HEK293 (cell line): ENCODE measurements at regions not wholly inside any gene's neighbourhood (a gene's known extent, or its start where the extent isn't known, plus 50 kb on each side); places are given as distances from the start of the nearest gene placed in this dataset.

Experiments used
- CTCF ChIA-PET: fragments of 350-600 bp; formaldehyde crosslinking; extraction: SDS; loops from one replicate; lab custom pipeline; 2021; ENCODE audit warnings: antibody characterized with exemption; lab: Yijun Ruan, JAX
- POLR2A ChIA-PET: fragments of 300-600 bp; formaldehyde crosslinking; extraction: SDS; loops from one replicate; lab custom pipeline; 2020; ENCODE audit warnings: antibody characterized with exemption, inconsistent platforms; lab: Yijun Ruan, JAX
- H3K27ac ChIP-seq: fragments of 200-500 bp; sonication (Bioruptor generic); 2 replicates; pipeline ENCODE4 v1.5.1; 2014; ENCODE audit warnings: low read depth, low read length, control low read depth, inconsistent platforms; ENCODE audit errors: extremely low read depth
- H3K36me3 ChIP-seq, 2 experiments: fragments of 200-500 bp in 1 of 2; sonication (Bioruptor generic) in 1 of 2; 1 replicate in 1 of 2; 2 replicates in 1 of 2; pipeline ENCODE4 v1.5.1; 2014 to 2017; ENCODE audit warnings: inconsistent platforms in 2 of 2, low read length in 2 of 2; ENCODE audit not compliant: control insufficient read depth in 2 of 2, insufficient read depth in 1 of 2
- H3K4me1 ChIP-seq: fragments of 200-500 bp; sonication (Bioruptor generic); 2 replicates; pipeline ENCODE4 v1.5.1; 2014; ENCODE audit warnings: mild to moderate bottlenecking, low read length, inconsistent platforms; ENCODE audit not compliant: control insufficient read depth, insufficient read depth
- H3K4me3 ChIP-seq: 2 replicates; pipeline ENCODE4 v1.5.1; 2011; ENCODE audit warnings: low read depth, mild to moderate bottlenecking, control low read depth, low read length, moderate library complexity
- H3K9me3 ChIP-seq: fragments of 200-500 bp; sonication (Bioruptor generic); 2 replicates; pipeline ENCODE4 v1.5.1; 2014; ENCODE audit warnings: low read depth, low read length, inconsistent platforms; ENCODE audit not compliant: control insufficient read depth, insufficient read depth
- IKZF3 ChIP-seq: fragments of 450-650 bp; IDR thresholded peaks from 2 replicates; pipeline ENCODE4 v1.5.0; 2018; ENCODE audit warnings: missing biosample characterization, mild to moderate bottlenecking, missing genetic modification characterization, moderate library complexity
- MYNN ChIP-seq: fragments of 450-650 bp; formaldehyde crosslinking; IDR thresholded peaks from 2 replicates; pipeline ENCODE4 v1.5.1; 2016; ENCODE audit warnings: missing biosample characterization, missing genetic modification characterization, borderline replicate concordance
- SALL2 ChIP-seq: fragments of 450-650 bp; formaldehyde crosslinking; IDR thresholded peaks from 2 replicates; pipeline ENCODE4 v1.5.0; 2017; ENCODE audit warnings: missing biosample characterization, mild to moderate bottlenecking, missing genetic modification characterization, borderline replicate concordance
- SETDB1 ChIP-seq: IDR thresholded peaks from one replicate; pipeline ENCODE4 v1.6.1; 2017; ENCODE audit warnings: mild to moderate bottlenecking, low read length, moderate library complexity, mixed read lengths; ENCODE audit not compliant: insufficient read length
- SP3 ChIP-seq: fragments of 450-650 bp; formaldehyde crosslinking; IDR thresholded peaks from 2 replicates; pipeline ENCODE4 v1.5.1; 2016; ENCODE audit warnings: missing biosample characterization, missing genetic modification characterization
- TRIM28 ChIP-seq: IDR thresholded peaks from 2 replicates; pipeline ENCODE4 v1.6.1; 2011; ENCODE audit warnings: low read length, control low read depth, borderline replicate concordance
- TSHZ1 ChIP-seq: fragments of 450-650 bp; formaldehyde crosslinking; IDR thresholded peaks from 2 replicates; pipeline ENCODE4 v1.5.1; 2016; ENCODE audit warnings: missing biosample characterization, missing genetic modification characterization, borderline replicate concordance
- ZBTB1 ChIP-seq: fragments of 450-650 bp; formaldehyde crosslinking; IDR thresholded peaks from 2 replicates; pipeline ENCODE4 v1.5.1; 2016; ENCODE audit warnings: missing biosample characterization, missing genetic modification characterization
- ZNF146 ChIP-seq: fragments of 450-650 bp; formaldehyde crosslinking; IDR thresholded peaks from 2 replicates; pipeline ENCODE4 v1.5.1; 2016; ENCODE audit warnings: missing biosample characterization, missing genetic modification characterization
- ZNF174 ChIP-seq: fragments of 450-650 bp; formaldehyde crosslinking; IDR thresholded peaks from 2 replicates; pipeline ENCODE4 v1.5.0; 2017; ENCODE audit warnings: missing biosample characterization, mild to moderate bottlenecking, missing genetic modification characterization
- ZNF211 ChIP-seq: fragments of 450-650 bp; formaldehyde crosslinking; IDR thresholded peaks from 2 replicates; pipeline ENCODE4 v1.5.1; 2016; ENCODE audit warnings: low read depth, missing biosample characterization, missing genetic modification characterization
- ZNF248 ChIP-seq: fragments of 450-650 bp; formaldehyde crosslinking; IDR thresholded peaks from 2 replicates; pipeline ENCODE4 v1.5.1; 2017; ENCODE audit warnings: missing biosample characterization, missing genetic modification characterization
- ZNF280D ChIP-seq: fragments of 450-650 bp; formaldehyde crosslinking; IDR thresholded peaks from 2 replicates; pipeline ENCODE4 v1.5.1; 2016; ENCODE audit warnings: missing biosample characterization, missing genetic modification characterization
- ZNF292 ChIP-seq: fragments of 450-650 bp; formaldehyde crosslinking; IDR thresholded peaks from 2 replicates; pipeline ENCODE4 v1.5.1; 2016; ENCODE audit warnings: low read depth, missing biosample characterization, missing genetic modification characterization, borderline replicate concordance
- ZNF501 ChIP-seq: fragments of 450-650 bp; formaldehyde crosslinking; IDR thresholded peaks from 2 replicates; pipeline ENCODE4 v1.5.1; 2016; ENCODE audit warnings: missing biosample characterization, missing genetic modification characterization
- ZNF561 ChIP-seq: fragments of 450-650 bp; IDR thresholded peaks from 2 replicates; pipeline ENCODE4 v1.5.1; 2018; ENCODE audit warnings: missing biosample characterization, missing genetic modification characterization, borderline replicate concordance
- ZNF670 ChIP-seq: fragments of 450-650 bp; formaldehyde crosslinking; IDR thresholded peaks from 2 replicates; pipeline ENCODE4 v1.5.1; 2016; ENCODE audit warnings: missing biosample characterization, missing genetic modification characterization, low read depth
- TF ChIP-seq, protein P1 (sequence below): fragments of 450-650 bp; formaldehyde crosslinking; IDR thresholded peaks from 2 replicates; pipeline ENCODE4 v1.5.1; 2016; ENCODE audit warnings: missing biosample characterization, missing genetic modification characterization
- TF ChIP-seq, protein P2 (sequence below): fragments of 450-650 bp; formaldehyde crosslinking; IDR thresholded peaks from 2 replicates; pipeline ENCODE4; 2016; ENCODE audit warnings: missing biosample characterization, missing genetic modification characterization

DNA sequence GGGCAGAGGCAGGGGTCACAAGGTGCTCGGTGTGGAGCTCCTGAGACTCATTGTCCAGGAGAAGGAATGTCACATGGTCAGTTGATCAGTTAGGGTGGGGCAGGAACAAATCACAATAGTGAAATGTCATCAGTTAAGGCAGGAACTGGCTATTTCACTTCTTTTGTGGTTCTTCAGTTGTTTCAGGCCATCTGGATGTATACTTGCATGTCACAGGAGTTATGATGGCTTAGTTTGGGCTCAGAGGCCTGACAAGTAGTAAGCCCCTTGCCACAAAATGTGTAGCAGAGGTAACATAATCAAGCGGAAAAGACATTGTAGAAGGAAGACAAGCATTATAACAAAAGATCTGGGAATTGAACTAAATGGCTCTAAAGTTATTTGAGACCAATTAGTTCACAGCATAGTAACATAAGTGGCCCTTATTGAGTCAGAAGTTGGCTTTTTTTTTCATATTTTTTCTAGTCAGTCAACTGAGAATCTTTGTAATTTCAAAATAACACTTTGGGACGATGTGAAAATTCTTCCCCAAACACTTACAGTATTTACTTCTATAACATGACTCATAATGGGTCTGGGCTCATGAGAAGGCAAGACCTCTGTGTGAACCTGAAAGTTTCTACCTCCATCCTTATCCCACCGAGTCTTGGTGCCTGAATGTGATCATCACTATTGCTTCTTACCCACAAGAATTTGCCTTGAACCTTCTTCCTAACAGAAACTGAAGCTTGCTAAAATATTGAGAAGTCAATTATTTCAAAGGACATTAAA is 137.0 kb upstream of the DPT start:
- peaks cover 10% of the 10 kb centered on the region; the same call in 1 of the 2 replicates for H3K4me1 ChIP-seq
- CTCF ChIA-PET = interaction anchor here (1.4 kb wide), 1 partner anchor 263 kb away, joined by 4 read pairs; no protein-coding TSS in a partner anchor
- no peaks in the 10 kb centered on the region for H3K9me3 ChIP-seq
- TF ChIP-seq ZNF280D (tag by site-specific recombination) (no peak), ZBTB1 (tag by site-specific recombination) (no peak), SALL2 (tag by site-specific recombination) (no peak), SETDB1 (peak; percentile 83), TRIM28 (peak; percentile 94)
- no peak overlapping the region for H3K27ac ChIP-seq
- H3K36me3 ChIP-seq = no peaks in the 10 kb centered on the region
- no peak overlapping the region for H3K4me3 ChIP-seq
- POLR2A ChIA-PET = no interaction called here

GRCh38 chr1:168867941-168868634 is 139.1 kb upstream of the DPT start:
- no peaks in the 10 kb centered on the region for H3K36me3 ChIP-seq
- no peak overlapping the region for H3K27ac ChIP-seq
- H3K4me1 ChIP-seq = peaks cover 4% of the 10 kb centered on the region; the same call in 1 of the 2 replicates
- CTCF ChIA-PET = interaction anchor here (1.4 kb wide), 1 partner anchor 265 kb away, joined by 4 read pairs; no protein-coding TSS in a partner anchor
- H3K4me3 ChIP-seq = no peak overlapping the region
- POLR2A ChIA-PET = no interaction called here
- TF ChIP-seq MYNN (no peak), IKZF3 (tag by site-specific recombination) (no peak), ZNF561 (no peak)
- no peaks in the 10 kb centered on the region for H3K9me3 ChIP-seq

DNA sequence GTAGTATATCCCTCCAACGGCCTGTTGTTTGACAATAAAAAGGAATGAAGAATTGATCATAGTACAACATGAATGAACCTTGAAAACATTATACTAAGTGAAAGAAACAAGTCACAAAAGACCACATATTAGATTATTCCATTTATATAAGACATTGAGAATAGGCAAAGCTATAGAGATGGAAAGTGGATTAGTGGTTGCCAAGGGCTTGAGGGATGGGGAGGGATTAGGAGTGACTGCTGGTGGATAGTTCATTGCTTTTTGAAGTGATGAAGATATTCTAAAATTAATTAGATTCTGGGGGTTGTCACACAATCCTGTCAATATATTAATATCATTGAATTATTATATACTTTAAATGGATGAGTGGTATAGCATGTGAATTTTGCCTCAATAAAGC is 142.5 kb upstream of the DPT start:
- Histone ChIP-seq H3K4me1 (no peaks in the 10 kb centered on the region), H3K9me3 (no peaks in the 10 kb centered on the region), H3K27ac (no peak overlapping the region), H3K36me3 (no peaks in the 10 kb centered on the region), H3K4me3 (no peak overlapping the region)
- POLR2A ChIA-PET = no interaction called here
- CTCF ChIA-PET = interaction anchor here (0.6 kb wide), 1 partner anchor 461 kb away, joined by 3 read pairs; no protein-coding TSS in a partner anchor
- TF ChIP-seq ZNF211 (tag by site-specific recombination) (no peak), SP3 (no peak), TSHZ1 (tag by site-specific recombination) (no peak), ZNF501 (tag by site-specific recombination) (no peak), ZNF248 (tag by site-specific recombination) (no peak), ZNF146 (no peak), ZNF174 (no peak), ZNF670 (no peak), ZNF292 (tag by site-specific recombination) (no peak)
- TF ChIP-seq, protein P1, sequence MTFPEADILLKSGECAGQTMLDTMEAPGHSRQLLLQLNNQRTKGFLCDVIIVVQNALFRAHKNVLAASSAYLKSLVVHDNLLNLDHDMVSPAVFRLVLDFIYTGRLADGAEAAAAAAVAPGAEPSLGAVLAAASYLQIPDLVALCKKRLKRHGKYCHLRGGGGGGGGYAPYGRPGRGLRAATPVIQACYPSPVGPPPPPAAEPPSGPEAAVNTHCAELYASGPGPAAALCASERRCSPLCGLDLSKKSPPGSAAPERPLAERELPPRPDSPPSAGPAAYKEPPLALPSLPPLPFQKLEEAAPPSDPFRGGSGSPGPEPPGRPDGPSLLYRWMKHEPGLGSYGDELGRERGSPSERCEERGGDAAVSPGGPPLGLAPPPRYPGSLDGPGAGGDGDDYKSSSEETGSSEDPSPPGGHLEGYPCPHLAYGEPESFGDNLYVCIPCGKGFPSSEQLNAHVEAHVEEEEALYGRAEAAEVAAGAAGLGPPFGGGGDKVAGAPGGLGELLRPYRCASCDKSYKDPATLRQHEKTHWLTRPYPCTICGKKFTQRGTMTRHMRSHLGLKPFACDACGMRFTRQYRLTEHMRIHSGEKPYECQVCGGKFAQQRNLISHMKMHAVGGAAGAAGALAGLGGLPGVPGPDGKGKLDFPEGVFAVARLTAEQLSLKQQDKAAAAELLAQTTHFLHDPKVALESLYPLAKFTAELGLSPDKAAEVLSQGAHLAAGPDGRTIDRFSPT = no peak
- TF ChIP-seq, protein P2, sequence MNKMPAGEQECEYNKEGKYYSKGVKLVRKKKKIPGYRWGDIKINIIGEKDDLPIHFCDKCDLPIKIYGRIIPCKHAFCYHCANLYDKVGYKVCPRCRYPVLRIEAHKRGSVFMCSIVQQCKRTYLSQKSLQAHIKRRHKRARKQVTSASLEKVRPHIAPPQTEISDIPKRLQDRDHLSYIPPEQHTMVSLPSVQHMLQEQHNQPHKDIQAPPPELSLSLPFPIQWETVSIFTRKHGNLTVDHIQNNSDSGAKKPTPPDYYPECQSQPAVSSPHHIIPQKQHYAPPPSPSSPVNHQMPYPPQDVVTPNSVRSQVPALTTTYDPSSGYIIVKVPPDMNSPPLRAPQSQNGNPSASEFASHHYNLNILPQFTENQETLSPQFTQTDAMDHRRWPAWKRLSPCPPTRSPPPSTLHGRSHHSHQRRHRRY (tag by site-specific recombination) = no peak
